GM21786 (cell line): ENCODE measurements at regions not wholly inside any gene's neighbourhood (a gene's known extent, or its start where the extent isn't known, plus 50 kb on each side); places are given as distances from the start of the nearest gene placed in this dataset.
"Not testable (repeated sequence)": the region's sequence is repeated elsewhere in the genome, so short reads cannot be mapped to it uniquely, and the experiment has no call there.

ENCODE experiments used
- ATAC-seq: cut with Tn5 transposase; IDR thresholded peaks from one replicate; pipeline ENCODE4 v1.9.1; 2021; ENCODE audit not compliant: unreplicated experiment

- no peak for ATAC-seq
Measured at GRCh38 chr6:78500299-78501089, 366.9 kb upstream of the IRAK1BP1 start.

- no peak for ATAC-seq
Measured at GRCh38 chr6:78502386-78502887, 364.9 kb upstream of the IRAK1BP1 start.

GRCh38 chr6:78505178-78505577, 362.2 kb upstream of the IRAK1BP1 start:
- no peak for ATAC-seq

- no peak for ATAC-seq
Measured at GRCh38 chr6:78511009-78511408, 356.3 kb upstream of the IRAK1BP1 start.

GRCh38 chr6:78513856-78514255, 353.5 kb upstream of the IRAK1BP1 start:
- no peak for ATAC-seq

- ATAC-seq, result no peak
Measured at GRCh38 chr6:78515271-78515670, 352.1 kb upstream of the IRAK1BP1 start.

GRCh38 chr6:78517399-78517798, 350.0 kb upstream of the IRAK1BP1 start:
- no peak for ATAC-seq

- no peak for ATAC-seq
Measured at GRCh38 chr6:78523622-78524021, 343.7 kb upstream of the IRAK1BP1 start.

GRCh38 chr6:78525976-78526375, 341.4 kb upstream of the IRAK1BP1 start:
- ATAC-seq, result no peak

- ATAC-seq, result no peak
Measured at GRCh38 chr6:78526432-78526831, 340.9 kb upstream of the IRAK1BP1 start.

GRCh38 chr6:78528926-78529325, 338.4 kb upstream of the IRAK1BP1 start:
- no peak for ATAC-seq

- ATAC-seq, result no peak
Measured at GRCh38 chr6:78530208-78530607, 337.1 kb upstream of the IRAK1BP1 start.

- no peak for ATAC-seq
Measured at GRCh38 chr6:78533426-78533825, 333.9 kb upstream of the IRAK1BP1 start.

GRCh38 chr6:78533876-78534275, 333.5 kb upstream of the IRAK1BP1 start:
- ATAC-seq, result no peak

- ATAC-seq, result no peak
Measured at GRCh38 chr6:78538002-78538401, 329.3 kb upstream of the IRAK1BP1 start.

GRCh38 chr6:78547636-78548035, 319.7 kb upstream of the IRAK1BP1 start:
- ATAC-seq, result not testable (repeated sequence)

- no peak for ATAC-seq
Measured at GRCh38 chr6:78551361-78551760, 316.0 kb upstream of the IRAK1BP1 start.

GRCh38 chr6:78552435-78552834, 314.9 kb upstream of the IRAK1BP1 start:
- ATAC-seq, result no peak

- no peak for ATAC-seq
Measured at GRCh38 chr6:78554341-78554740, 313.0 kb upstream of the IRAK1BP1 start.

GRCh38 chr6:78559056-78559455, 308.3 kb upstream of the IRAK1BP1 start:
- ATAC-seq, result no peak

GRCh38 chr6:78561015-78561414, 306.3 kb upstream of the IRAK1BP1 start:
- no peak for ATAC-seq

GRCh38 chr6:78565997-78566396, 301.4 kb upstream of the IRAK1BP1 start:
- ATAC-seq, result no peak

- ATAC-seq, result no peak
Measured at GRCh38 chr6:78570044-78570443, 297.3 kb upstream of the IRAK1BP1 start.
